ENCODE measurements at regions not wholly inside any gene's neighbourhood (a gene's known extent, or its start where the extent isn't known, plus 50 kb on each side); places are given as distances from the start of the nearest gene placed in this dataset.

DNA sequence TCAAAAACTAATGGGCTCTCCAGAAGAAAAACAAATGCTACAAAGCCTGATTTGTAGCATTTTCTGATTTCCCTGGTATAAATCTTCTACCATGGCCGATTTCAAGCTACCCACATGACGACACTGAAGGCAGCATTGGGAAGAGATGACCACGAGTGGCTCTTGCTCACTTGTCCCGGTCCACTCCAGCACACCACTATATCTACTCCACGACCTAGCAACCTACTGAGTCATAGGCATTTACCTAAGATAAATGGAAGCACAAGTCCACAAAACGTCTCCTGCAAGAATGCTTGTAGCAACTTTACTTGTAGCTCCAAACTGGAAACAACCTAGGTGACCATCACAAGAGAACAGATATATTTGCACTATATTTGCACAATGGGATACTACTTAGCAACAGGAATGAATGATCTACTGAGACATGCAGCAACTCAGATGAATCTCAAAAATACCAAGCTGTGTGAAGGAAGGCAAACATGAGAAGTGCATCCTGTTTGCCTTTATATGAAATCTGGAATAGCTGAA is 60.8 kb upstream of the HES1 start:
- DNase-seq (ENCODE audit: low read depth) = no peak
- TF ChIP-seq, protein P1, sequence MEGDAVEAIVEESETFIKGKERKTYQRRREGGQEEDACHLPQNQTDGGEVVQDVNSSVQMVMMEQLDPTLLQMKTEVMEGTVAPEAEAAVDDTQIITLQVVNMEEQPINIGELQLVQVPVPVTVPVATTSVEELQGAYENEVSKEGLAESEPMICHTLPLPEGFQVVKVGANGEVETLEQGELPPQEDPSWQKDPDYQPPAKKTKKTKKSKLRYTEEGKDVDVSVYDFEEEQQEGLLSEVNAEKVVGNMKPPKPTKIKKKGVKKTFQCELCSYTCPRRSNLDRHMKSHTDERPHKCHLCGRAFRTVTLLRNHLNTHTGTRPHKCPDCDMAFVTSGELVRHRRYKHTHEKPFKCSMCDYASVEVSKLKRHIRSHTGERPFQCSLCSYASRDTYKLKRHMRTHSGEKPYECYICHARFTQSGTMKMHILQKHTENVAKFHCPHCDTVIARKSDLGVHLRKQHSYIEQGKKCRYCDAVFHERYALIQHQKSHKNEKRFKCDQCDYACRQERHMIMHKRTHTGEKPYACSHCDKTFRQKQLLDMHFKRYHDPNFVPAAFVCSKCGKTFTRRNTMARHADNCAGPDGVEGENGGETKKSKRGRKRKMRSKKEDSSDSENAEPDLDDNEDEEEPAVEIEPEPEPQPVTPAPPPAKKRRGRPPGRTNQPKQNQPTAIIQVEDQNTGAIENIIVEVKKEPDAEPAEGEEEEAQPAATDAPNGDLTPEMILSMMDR (IDR thresholded peaks at IDR 0.05; ENCODE audit: control insufficient read depth, insufficient read depth, low read depth, low read length, missing control alignments) = no peak
- no peak overlapping the region for H3K4me3 ChIP-seq (ENCODE audit: control insufficient read depth, low read depth, low read length)

DNA sequence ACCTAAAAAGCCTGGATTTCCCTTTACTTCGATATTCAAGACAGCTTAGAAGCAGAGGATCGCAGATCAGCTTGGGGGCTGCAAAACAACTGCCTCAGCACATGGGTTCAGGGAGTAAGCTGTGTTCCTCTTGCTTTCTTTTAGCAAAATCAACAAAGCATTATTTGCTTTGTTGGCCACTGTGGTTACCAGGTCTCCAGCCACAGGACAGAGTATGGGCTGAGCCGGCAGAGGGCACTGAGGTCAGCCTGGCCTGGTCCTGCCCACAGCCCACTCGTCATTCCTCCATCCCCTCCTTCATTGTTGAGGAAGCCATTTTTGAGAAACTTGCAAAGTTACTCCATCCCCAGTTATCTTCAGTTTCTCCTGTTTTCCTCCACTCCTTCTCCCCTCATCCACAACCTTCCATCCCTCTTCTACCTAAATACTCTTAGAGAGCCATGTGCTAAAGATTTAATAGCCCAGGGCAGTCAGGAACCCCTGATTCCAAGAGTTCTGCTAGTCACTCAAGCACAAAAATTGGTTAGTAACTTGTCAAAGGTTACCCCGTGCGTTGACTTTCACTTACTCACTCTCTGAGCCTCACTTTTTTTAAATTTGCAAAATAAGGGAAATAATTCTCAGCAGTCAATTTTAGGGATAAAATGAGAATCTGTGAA is 60.0 kb upstream of the HES1 start:
- no peak for DNase-seq (ENCODE audit: low read depth)
- no peak overlapping the region for H3K4me3 ChIP-seq (ENCODE audit: control insufficient read depth, low read depth, low read length)
- TF ChIP-seq, protein P1 (IDR thresholded peaks at IDR 0.05; ENCODE audit: control insufficient read depth, insufficient read depth, low read depth, low read length, missing control alignments) = no peak

DNA sequence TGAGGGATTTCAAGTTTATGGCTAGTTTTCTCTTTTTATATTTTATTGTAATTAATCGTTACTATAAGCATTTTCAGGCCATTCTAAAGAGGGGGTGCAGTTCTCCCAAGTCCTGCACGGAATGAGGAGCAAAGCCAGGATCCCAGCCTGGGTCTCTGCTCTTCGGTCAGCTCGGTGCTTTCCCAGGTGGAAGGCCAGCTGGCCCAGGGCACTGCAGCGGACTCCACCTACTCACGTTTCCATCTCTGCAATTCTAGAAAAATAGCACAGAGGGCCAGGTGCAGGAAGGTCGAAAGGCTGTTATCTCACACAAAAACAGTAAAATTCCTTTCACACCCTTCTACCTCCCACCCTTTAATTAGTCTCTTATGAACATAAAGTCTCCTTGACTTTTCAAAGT is 59.5 kb upstream of the HES1 start:
- no peak for DNase-seq (ENCODE audit: low read depth)
- H3K4me3 ChIP-seq (ENCODE audit: control insufficient read depth, low read depth, low read length) = no peak overlapping the region

DNA sequence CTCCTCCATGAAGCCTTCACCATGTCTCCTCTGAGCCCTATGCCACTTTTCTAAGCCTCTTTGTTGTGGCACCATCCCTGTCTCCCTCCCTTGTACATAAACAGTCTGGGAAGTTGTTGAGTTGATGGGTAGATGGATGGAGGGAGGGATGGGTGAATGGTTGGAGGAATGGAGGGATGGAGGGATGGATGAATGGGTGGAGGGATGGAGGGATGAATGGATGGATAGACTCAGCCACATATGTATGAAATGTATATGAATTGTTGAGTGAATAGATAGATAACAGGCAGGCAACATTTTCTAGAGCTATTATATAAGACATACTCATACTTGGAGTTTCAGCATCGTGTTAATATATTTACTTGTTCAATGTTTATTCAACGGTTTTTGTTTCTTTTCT is 58.3 kb upstream of the HES1 start:
- TF ChIP-seq, protein P1 (IDR thresholded peaks at IDR 0.05; ENCODE audit: control insufficient read depth, insufficient read depth, low read depth, low read length, missing control alignments) = no peak
- H3K4me3 ChIP-seq (ENCODE audit: control insufficient read depth, low read depth, low read length) = no peak overlapping the region
- no peak for DNase-seq (ENCODE audit: low read depth)

More for the DNA sequence above, 59.5 kb upstream of the HES1 start:
- TF ChIP-seq, protein P1 (IDR thresholded peaks at IDR 0.05; ENCODE audit: control insufficient read depth, insufficient read depth, low read depth, low read length, missing control alignments) = no peak

DNA sequence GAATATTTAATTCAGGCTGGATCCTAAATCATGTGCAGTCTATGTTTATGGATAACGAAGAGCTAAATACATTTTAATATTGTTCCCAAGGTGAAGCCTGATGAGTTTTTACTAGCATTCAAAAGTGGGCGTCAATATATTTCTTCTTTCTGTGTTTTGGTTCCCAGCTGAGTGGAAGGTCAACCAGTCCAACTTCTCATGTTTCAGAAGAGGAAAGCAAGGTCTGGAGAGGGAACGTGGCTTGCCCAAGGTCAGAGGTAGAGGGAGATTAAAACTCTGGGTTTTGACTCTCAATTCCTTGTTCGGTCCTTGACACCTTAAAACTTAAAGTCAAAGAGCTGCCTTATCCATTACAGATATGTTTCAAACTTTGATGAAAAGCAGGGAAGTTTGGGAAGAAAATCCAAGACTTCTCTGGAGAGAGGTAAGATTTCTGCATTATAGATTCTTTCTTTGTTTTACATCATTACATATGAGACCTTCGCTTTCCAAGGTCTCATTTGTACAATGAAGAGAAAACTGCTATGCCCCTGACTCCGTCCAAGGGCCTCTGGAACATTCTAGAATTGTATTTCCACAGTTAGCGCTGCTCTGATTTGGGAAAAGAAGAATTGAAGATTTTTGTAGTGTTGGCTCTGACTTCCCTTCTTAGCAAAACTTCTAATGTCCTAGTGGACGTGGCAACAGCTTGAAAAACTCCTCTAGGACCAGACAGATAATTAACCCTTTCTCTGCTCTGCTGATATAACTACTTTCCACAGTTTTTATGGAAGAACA is 57.7 kb upstream of the HES1 start:
- TF ChIP-seq, protein P1 (IDR thresholded peaks at IDR 0.05; ENCODE audit: control insufficient read depth, insufficient read depth, low read depth, low read length, missing control alignments) = no peak
- DNase-seq (ENCODE audit: low read depth) = no peak
- H3K4me3 ChIP-seq (ENCODE audit: control insufficient read depth, low read depth, low read length) = no peak overlapping the region

DNA sequence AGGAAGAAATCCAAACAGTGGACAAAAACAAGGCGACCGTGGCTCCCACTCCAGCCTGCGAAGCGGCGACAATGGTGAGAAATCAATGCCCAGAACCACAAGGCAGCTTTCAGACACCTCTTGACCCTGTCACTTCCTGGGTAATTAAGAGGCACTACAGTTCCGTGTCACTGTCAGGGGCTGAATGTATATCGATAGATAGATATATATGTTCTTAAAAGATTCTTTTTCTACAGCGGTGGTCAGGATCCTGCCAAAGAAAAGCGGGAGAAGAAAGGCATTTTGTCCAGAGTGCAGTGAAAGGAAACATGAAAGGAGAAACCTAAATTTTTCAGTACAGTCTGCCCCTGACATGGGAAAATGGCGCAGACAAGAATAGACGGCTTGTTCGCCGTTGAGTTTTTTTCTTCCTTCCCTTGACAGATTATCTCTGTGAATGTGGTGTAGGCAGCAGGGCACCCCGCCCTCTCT is 56.2 kb upstream of the HES1 start:
- no peak overlapping the region for H3K4me3 ChIP-seq (ENCODE audit: control insufficient read depth, low read depth, low read length)
- TF ChIP-seq, protein P1 (IDR thresholded peaks at IDR 0.05; ENCODE audit: control insufficient read depth, insufficient read depth, low read depth, low read length, missing control alignments) = no peak
- no peak for DNase-seq (ENCODE audit: low read depth)
